ES-I3 (cell line): ENCODE measurements at regions not wholly inside any gene's neighbourhood (a gene's known extent, or its start where the extent isn't known, plus 50 kb on each side); places are given as distances from the start of the nearest gene placed in this dataset.

Experiments used
- H3K36me3 ChIP-seq: 2 replicates; pipeline ENCODE4 v1.6.1; 2013; ENCODE audit warnings: mild to moderate bottlenecking, low read length, control low read depth, moderate library complexity; ENCODE audit not compliant: insufficient read depth
- H3K4me1 ChIP-seq: 2 replicates; pipeline ENCODE4 v1.6.1; 2013; ENCODE audit warnings: mild to moderate bottlenecking, control low read depth, low read length; ENCODE audit not compliant: insufficient read depth
- H3K9ac ChIP-seq: 2 replicates; pipeline ENCODE4 v1.6.1; 2013; ENCODE audit warnings: low read depth, mild to moderate bottlenecking, low read length, moderate library complexity
- H3K9me3 ChIP-seq: 2 replicates; pipeline ENCODE4 v1.6.1; 2013; ENCODE audit warnings: mild to moderate bottlenecking, low read length, moderate library complexity; ENCODE audit not compliant: control insufficient read depth, insufficient read depth

GRCh38 chr4:24000470-24000831 is 110.6 kb upstream of the PPARGC1A start:
- H3K36me3 ChIP-seq: no peaks in the 10 kb centered on the region
- no peak overlapping the region for H3K9ac ChIP-seq
- H3K9me3 ChIP-seq: no peaks in the 10 kb centered on the region
- peaks cover 39% of the 10 kb centered on the region for H3K4me1 ChIP-seq

- Histone ChIP-seq H3K36me3 (no peaks in the 10 kb centered on the region), H3K9me3 (no peaks in the 10 kb centered on the region), H3K4me1 (peaks cover 39% of the 10 kb centered on the region), H3K9ac (no peak overlapping the region)
These were observed 110.0 kb upstream of the PPARGC1A start for GRCh38 chr4:23999714-24000469.

GRCh38 chr4:23993373-23993772 is 103.5 kb upstream of the PPARGC1A start:
- H3K36me3 ChIP-seq: no peaks in the 10 kb centered on the region
- H3K9me3 ChIP-seq: no peaks in the 10 kb centered on the region
- H3K4me1 ChIP-seq: peaks cover 12% of the 10 kb centered on the region; the same call in 1 of the 2 replicates
- H3K9ac ChIP-seq: no peak overlapping the region

GRCh38 chr4:23991444-23991843 is 101.6 kb upstream of the PPARGC1A start:
- H3K9me3 ChIP-seq: no peaks in the 10 kb centered on the region
- no peak overlapping the region for H3K9ac ChIP-seq
- peaks cover 11% of the 10 kb centered on the region; the same call in 1 of the 2 replicates for H3K4me1 ChIP-seq
- H3K36me3 ChIP-seq: no peaks in the 10 kb centered on the region

- Histone ChIP-seq H3K9ac (no peak overlapping the region), H3K36me3 (no peaks in the 10 kb centered on the region), H3K4me1 (peaks cover 8% of the 10 kb centered on the region), H3K9me3 (no peaks in the 10 kb centered on the region)
These were observed 96.4 kb upstream of the PPARGC1A start for GRCh38 chr4:23986270-23986669.

GRCh38 chr4:23981328-23981727 is 91.5 kb upstream of the PPARGC1A start:
- no peaks in the 10 kb centered on the region for H3K9me3 ChIP-seq
- H3K4me1 ChIP-seq: peaks cover 17% of the 10 kb centered on the region
- H3K9ac ChIP-seq: no peak overlapping the region
- no peaks in the 10 kb centered on the region for H3K36me3 ChIP-seq

GRCh38 chr4:23979534-23979933 is 89.7 kb upstream of the PPARGC1A start:
- Histone ChIP-seq H3K36me3 (no peaks in the 10 kb centered on the region), H3K9me3 (no peaks in the 10 kb centered on the region), H3K4me1 (peaks cover 17% of the 10 kb centered on the region), H3K9ac (no peak overlapping the region)

GRCh38 chr4:23978002-23978401 is 88.2 kb upstream of the PPARGC1A start:
- Histone ChIP-seq H3K9me3 (no peaks in the 10 kb centered on the region), H3K9ac (no peak overlapping the region), H3K36me3 (no peaks in the 10 kb centered on the region), H3K4me1 (peaks cover 20% of the 10 kb centered on the region)

GRCh38 chr4:23976423-23976822 is 86.6 kb upstream of the PPARGC1A start:
- H3K9ac ChIP-seq: no peak overlapping the region
- no peaks in the 10 kb centered on the region for H3K9me3 ChIP-seq
- H3K36me3 ChIP-seq: no peaks in the 10 kb centered on the region
- H3K4me1 ChIP-seq: peaks cover 19% of the 10 kb centered on the region

GRCh38 chr4:23973308-23973855 is 83.5 kb upstream of the PPARGC1A start:
- no peaks in the 10 kb centered on the region for H3K36me3 ChIP-seq
- no peak overlapping the region for H3K9ac ChIP-seq
- H3K9me3 ChIP-seq: no peaks in the 10 kb centered on the region
- peaks cover 12% of the 10 kb centered on the region; the same call in 1 of the 2 replicates for H3K4me1 ChIP-seq

GRCh38 chr4:23972805-23973204 is 83.0 kb upstream of the PPARGC1A start:
- no peak overlapping the region for H3K9ac ChIP-seq
- H3K36me3 ChIP-seq: no peaks in the 10 kb centered on the region

GRCh38 chr4:23972187-23972586 is 82.3 kb upstream of the PPARGC1A start:
- Histone ChIP-seq H3K9ac (no peak overlapping the region), H3K4me1 (peaks cover 9% of the 10 kb centered on the region; the same call in 1 of the 2 replicates), H3K9me3 (no peaks in the 10 kb centered on the region), H3K36me3 (no peaks in the 10 kb centered on the region)

More at GRCh38 chr4:23972805-23973204, 83.0 kb upstream of the PPARGC1A start:
- Histone ChIP-seq H3K4me1 (peaks cover 9% of the 10 kb centered on the region; the same call in 1 of the 2 replicates), H3K9me3 (no peaks in the 10 kb centered on the region)

GRCh38 chr4:23970201-23970850 is 80.5 kb upstream of the PPARGC1A start:
- Histone ChIP-seq H3K9ac (no peak overlapping the region), H3K9me3 (no peaks in the 10 kb centered on the region), H3K36me3 (no peaks in the 10 kb centered on the region), H3K4me1 (peaks cover 9% of the 10 kb centered on the region; the same call in 1 of the 2 replicates)

- Histone ChIP-seq H3K4me1 (peaks cover 9% of the 10 kb centered on the region; the same call in 1 of the 2 replicates), H3K9me3 (no peaks in the 10 kb centered on the region), H3K9ac (no peak overlapping the region), H3K36me3 (no peaks in the 10 kb centered on the region)
These were observed 79.8 kb upstream of the PPARGC1A start for GRCh38 chr4:23969635-23970145.
